ENCODE measurements at regions not wholly inside any gene's neighbourhood (a gene's known extent, or its start where the extent isn't known, plus 50 kb on each side); places are given as distances from the start of the nearest gene placed in this dataset.
"Not testable (repeated sequence)": the region's sequence is repeated elsewhere in the genome, so short reads cannot be mapped to it uniquely, and the experiment has no call there.

DNA sequence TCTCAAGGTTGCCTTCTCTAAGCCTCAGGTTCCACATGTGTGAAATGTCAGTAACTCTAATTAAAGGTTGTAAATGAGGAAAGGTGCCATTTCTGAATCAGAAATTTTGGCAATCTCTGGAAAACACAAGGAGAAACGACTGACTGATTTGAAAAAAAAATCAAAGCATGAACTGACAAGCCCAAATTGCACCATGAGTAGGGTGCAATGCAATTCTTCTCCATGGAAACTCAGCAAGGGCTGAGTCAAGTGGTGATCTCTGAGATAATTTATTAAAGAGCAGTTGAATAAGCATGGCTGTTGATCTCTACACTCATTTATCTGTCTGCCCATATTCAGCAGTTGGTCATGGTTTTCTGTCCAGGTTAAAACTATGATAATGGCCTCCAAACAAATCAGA is 201.6 kb upstream of the CMC1 start:
- no peak for DNase-seq

DNA sequence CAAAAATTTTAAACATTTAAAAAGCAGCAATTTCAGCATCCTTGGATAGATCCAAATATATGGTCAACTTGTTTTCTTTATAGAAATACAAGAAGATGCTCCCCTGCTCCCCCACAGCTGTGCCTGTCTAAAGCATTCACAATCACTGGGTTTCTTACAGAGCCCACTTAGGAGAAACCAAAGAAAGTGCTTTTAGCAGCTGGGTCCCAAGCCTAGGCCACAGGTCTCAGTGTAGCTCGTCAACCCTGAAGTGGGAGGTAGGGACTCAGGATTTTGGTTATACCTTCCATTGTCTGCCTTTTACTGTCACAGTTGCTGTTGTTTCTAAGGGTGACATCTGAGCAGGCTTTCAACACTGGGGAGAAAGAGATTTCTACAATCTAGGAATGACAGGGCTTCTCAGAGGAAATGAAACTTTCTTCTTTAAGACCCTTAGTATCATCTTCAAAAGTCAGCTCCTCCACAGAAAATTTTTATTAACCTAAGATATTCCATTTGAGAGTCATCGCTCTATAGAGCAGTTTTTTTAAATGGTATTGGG is 199.3 kb upstream of the CMC1 start:
- DNase-seq = no peak

DNA sequence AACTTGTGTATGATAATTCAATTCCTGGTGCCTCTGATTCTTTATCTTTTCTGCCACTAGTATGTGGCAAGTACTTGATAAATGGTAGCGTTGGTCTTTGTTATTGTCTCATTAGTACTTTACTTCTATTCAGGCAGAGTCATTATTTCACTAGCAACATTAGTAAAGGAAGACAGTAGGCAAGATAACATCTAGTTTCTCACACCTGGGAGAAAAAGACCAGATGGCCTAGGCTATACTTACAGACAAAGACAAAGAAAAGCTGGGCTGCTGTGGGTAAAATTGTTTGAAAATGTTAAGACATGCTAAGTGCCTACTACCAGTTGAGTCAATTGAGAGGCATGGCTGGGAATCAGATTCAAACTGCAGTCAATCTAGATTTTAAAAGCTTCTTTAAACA is 198.7 kb upstream of the CMC1 start:
- DNase-seq = no peak

DNA sequence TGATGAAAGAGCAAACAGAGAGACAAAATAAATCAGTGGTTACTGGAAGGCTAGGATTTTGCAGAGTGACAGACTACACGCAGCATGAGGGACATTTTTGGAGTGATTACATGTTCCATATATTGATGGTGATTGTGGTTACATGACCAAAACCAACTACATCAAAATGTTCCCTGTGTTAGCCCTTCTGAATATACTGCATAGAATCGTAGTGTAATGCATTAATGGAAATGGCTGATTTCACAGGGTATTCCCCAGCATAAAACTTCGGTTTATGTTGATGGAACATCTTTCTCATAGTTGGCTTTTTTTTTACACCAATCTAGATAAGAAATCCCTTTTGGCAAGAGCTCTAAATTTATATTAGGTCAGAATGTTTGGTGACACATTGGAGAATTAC is 191.3 kb upstream of the CMC1 start:
- no peak for DNase-seq

DNA sequence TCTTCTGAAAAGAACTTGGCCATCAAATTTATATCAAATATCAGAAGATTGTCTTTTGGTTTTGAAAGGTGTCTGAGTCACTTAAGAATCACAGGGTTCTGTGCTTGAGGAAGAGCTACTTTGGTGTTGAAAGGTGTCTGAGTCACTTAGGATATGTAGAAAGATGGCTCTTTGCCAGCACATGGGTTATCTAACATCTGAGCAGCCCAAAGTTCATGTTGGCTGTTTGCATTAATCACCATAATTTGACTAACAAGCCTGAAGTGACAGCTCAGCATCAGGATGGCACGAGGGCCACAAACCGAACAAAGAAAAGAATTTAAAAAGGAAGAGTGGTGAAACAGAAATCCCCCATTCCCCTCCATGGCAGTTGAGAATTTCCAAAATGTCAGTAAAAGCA is 190.5 kb upstream of the CMC1 start:
- DNase-seq = no peak

DNA sequence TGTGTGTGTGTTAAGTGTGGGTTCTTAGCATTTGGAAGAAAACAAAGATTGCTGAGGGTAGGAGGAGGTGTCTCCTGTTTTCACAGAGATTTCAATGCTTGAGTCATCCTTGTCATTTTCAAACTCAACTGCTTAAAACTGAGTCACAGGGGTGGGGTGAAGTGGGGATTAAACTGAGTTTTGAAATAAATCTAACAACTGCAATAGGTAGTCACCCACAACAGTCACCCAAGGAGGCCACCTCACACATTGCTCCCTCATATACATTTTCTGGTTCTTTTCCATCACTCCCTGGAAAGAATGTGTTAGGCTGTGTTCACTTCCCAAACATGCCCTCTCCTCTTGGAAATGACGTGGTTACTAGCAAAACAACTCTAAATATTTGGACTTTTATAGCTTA is 187.7 kb upstream of the CMC1 start:
- no peak for DNase-seq

DNA sequence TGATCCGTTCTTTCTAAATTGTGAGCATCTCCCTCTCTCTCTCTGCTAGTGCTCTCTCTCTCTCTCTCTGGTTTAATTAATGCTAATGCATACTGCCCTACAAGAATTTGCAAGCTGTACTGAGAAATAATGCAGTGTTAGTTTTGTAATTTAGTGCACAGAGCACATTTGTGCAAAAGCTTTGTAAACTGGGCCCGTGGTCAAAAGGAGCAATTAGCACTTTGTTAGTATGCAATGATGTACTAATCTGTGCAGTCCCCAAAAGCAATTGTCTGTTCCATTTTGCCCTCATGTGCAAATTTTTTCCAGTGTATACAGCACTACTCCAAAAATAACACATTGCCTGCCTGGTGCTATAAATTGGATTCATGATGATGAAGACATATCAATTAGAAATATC is 184.6 kb upstream of the CMC1 start:
- no peak for DNase-seq

DNA sequence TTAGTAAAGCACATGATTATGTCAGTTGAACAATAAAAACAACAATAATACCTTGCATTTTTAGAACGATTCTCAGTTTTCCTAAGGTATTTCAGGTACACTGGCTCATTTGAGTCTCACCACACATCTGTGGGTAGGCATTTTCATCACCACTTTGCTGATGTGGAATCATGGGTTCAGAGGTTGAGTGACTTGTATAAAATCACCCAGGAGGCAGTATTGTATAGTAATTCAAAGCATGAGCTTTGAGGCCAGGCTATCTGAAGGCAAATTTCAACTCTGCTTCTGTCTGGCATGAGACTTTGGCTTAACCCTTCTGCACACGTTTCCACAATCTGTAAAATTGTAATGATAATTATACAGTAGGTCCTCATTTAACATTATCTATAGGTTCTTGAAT is 183.9 kb upstream of the CMC1 start:
- no peak for DNase-seq

DNA sequence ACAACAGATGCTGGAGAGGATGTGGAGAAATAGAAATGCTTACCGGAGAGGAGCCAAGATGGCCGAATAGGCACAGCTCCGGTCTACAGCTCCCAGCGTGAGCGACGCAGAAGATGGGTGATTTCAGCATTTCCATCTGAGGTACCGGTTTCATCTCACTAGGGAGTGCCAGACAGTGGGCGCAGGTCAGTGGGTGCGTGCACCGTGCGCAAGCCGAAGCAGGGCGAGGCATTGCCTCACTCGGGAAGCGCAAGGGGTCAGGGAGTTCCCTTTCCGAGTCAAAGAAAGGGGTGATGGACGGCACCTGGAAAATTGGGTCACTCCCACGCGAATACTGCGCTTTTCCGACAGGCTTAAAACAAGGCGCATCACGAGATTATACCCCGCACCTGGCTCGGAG is 182.2 kb upstream of the CMC1 start:
- not testable (repeated sequence) for DNase-seq

DNA sequence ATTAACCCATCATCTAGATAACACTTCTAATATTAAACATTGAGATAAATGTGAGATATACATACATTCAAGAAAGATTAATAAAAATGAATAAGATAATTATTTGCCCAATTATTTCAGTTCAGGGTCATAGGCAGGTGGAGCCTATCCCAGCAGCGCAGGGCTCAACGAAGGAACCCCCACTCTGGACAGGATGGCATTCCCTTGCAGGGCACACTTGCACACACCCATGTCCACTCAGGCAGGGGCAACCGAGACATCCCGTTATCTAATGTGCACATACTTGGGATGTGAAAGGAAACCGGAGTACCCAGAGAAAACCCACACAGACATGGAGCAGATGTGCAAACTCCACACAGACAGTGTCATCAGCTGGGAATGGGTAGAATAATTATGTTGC is 175.4 kb upstream of the CMC1 start:
- DNase-seq = no peak

DNA sequence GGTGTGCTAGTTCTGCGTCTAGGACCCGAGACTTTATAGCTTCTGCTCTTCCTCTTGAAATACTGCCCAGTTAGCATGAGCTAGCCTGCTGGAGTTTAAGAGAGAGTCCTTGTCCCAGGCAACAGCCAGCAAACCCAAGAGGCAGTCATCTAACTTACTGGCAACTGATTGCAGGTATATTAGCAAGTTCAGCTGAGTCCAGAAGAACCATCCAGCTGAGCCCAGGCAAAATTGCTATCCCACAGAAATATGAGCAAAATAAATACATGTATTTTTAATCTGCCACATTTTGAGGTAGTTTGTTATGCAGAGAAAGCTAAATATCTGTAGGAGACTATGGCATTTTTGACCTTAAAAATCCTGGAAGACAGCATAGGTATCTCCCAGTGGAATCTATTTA is 174.4 kb upstream of the CMC1 start:
- no peak for DNase-seq

DNA sequence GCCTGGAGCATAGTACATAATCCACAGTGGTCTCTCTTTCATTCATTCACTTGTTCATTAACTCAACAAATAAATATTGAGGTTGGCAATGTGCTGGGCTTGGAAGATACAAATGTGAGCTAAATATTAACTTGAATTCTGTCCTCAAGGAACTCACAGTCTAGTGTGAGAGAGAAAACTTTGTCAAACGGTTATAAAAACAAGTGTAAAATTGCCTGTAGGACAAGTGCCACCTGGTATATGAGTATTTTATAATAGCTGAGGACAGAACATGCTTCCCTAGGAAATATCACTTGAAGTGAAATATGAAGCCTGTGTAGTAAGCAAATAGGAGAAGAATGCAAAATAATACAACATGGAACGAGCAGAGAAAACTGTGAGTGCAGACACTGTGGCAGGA is 173.1 kb upstream of the CMC1 start:
- DNase-seq = no peak

DNA sequence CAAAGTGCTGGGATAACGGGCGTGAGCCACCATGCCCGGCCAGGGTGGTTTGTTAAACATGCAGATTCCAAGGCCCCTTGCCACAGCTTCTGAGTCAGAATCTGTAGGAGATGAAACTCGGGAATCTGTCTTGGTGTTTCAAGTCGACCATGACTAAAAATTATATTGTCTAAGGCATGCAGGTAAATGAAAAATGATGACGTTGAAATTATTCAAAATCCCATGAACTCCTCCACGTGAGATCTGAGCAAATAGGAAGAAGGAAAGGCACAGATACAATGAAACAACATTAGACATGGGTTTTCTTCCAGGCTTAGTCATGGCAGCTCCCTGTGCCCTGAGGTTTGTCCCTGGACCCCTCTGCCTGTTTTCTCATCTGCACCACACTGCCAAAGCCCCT is 172.0 kb upstream of the CMC1 start:
- no peak for DNase-seq

DNA sequence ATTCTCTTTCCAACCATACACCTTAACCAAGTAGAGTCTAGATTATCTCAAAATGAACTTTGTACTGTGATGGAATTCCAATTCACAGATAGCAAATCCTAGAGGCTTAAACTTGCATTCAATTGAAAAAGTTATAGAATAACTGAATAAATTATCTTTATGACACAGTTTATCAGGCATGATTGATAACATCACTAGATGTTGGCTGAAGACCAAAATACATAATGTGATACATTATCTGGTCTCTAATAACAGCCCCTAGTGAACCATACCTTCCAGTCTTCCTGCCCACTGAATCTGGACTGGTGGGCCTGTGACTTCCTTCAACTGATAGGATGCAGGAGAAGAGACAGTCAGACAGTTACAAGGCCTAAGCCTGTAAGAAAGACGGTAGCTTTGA is 165.2 kb upstream of the CMC1 start:
- no peak for DNase-seq

DNA sequence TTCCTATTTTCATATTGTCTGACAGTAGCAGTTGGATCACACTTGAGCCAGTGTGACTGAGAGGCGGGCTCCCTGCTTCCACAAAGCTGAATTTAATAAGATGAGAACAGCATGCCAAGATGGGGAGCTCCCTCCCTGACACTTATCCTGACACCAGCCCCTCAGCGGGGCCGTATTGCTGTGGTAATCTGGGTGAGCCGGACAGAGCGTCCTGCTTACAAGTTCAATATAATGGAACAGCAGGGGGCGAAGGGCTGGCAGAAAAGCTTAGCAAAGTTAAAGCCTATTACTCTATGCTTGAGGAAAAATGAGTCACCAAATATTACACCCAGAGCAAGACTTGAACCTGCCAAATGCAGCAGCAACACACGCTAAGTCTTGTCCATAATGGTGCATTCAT is 163.8 kb upstream of the CMC1 start:
- no peak for DNase-seq

DNA sequence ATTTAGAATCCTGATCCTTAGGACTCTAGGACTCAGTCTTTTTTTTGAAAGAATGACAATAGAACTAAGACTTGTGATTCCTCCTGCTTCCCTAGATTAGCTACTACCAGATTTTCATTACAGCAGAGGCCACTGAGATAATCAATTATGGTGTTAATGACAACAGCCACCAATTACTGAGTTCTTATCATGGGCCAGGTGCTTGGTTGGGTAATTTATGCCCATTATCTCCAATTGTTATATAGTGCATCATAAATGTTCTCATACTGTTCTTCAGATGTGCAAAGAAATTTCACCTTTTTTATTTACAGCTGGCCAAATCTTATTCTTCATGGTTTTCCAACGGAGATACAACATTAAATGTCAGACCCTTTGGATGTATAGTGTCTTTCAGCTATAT is 162.9 kb upstream of the CMC1 start:
- DNase-seq = no peak

DNA sequence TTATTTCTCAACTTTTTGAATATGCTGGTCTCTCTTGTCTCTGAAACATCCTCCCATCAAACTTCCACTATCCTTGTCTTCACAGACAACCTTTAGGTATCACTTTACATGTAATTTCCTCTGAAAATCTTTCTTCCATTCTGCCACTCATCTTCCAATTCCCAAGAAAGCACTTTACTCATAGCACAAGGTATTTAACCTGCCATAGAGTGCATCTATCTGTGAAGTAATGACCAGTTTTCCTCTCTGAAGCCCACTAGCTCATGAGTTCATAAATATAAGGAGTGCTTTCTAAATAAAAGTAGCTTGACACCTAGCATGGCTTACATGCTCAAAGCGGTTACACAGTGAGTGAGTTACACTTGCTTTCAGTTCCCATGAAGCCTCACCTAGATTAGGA is 160.7 kb upstream of the CMC1 start:
- DNase-seq = no peak

DNA sequence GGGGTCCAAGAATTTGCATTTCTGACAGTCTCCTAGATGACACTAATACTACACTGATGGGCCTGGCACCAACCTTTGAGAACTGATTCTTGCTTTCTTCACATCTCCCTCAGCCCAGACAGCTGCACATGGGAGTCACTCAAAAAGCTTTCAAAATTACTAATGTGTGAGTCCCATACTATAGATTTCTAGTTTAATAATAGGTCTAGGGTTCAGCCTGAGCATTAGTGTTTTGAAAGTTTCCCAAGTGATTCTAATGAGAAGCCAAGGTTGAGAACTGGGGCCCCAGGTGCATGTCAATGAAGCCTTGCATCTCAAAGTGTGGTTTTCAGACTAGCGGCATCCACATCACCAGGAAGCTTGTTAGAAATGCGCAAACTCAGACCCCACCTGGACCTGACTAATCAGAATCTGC is 159.9 kb upstream of the CMC1 start:
- DNase-seq = no peak

DNA sequence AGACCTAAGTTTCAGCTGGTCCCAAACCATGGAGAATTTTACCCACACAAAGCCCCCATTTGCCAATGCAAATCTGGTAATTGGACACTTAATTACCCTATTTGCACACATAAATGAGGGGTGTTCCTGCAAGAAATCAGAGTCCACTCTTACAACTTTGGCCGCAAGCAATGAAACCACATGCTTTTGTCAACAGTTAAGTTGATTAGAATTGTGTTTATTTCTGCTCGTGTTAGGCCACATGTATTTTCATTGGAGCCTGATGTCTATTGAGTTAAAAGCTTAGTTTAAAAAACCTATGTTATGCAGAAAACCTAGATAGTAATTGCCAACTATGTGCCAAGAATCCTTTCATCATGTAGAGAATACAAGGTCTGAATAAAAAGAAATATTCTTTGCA is 153.8 kb upstream of the CMC1 start:
- no peak for DNase-seq

DNA sequence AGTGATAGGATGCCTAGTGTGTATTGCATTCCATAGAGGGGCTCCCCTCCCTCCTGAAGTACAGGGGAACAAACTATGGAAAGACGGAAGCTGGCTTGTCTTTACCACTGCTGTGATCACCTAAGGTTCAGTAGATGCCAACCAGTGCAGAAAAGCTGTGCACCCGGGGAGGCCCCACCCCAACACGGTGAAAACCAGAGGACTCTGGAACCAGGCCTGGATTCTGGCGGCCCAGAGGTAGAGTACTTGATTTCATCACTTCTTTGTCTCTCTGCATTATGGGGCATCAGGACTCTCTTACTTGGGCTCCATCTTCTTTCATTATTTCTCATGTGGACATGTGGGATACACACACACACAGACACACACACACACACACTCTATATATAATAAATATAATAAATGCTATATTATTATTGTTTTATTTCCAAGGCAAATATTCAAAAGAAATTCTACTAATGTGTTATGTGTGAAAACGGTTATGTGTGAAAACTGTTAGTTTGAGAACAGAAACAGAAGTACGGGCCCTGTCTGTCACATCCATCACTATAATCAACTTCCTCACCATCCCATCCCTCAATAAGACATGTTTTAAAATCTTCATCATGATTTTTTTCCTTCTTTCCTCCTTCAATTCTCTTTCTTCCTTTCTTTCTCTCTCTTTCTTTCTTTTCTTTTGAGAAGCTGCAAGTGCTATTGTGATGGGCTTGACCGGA is 152.4 kb upstream of the CMC1 start:
- no peak for DNase-seq

DNA sequence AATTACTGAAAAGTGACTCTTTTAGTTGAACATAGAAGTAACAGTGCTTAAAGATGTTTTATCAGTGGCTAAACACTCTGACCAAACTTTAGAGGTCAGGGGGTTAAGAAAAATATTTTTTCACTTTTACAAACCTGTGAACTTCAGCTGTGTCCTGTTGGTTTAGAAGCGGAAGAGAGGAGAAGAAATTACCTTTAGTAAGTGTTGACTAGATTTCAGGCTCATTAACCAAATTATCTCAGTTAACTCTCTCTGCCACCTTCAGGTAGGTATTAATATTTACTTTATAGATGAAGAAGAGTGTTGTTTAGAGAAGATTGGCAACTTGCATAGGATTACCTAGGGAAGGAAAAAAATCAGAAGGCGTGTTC is 151.9 kb upstream of the CMC1 start:
- no peak for DNase-seq

DNA sequence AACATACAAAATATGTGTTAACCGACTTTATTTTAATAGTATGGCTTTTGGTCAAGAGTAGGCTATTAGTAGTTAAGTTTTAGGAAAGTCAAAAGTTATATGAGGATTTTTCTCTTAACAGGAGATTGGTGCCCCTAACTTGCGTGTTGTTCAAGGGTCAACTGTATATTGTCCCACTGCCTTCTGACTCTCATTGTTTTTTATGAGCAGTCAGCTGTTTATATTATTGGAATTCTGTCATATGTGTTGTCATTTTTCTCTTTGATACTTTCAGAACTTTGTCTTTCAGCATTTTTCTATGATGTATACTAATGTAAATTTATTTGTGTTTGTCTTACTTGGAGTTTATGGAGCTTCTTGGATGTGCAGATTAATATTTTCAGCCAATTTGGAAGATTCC is 142.1 kb upstream of the CMC1 start:
- DNase-seq = peak in 1 of 2 experiments; percentile 6

DNA sequence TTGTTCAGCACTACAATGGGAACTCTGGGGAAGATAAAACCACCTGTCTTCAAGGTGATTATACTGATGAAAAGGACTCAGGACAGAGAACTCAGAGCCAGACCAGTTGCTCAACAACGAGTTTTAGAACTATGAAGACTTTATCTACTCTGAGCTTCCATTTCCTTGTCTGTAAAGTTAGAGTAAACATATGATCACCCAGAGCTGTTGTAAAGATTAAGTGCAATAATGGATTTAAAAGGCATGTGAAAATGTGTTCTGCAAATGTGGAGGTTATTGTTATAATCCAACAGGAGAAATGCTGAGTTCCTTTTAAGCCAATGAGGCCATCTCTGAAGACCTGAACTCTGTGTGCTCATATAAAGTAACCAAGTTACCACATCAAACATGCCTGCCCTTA is 139.7 kb upstream of the CMC1 start:
- no peak for DNase-seq

DNA sequence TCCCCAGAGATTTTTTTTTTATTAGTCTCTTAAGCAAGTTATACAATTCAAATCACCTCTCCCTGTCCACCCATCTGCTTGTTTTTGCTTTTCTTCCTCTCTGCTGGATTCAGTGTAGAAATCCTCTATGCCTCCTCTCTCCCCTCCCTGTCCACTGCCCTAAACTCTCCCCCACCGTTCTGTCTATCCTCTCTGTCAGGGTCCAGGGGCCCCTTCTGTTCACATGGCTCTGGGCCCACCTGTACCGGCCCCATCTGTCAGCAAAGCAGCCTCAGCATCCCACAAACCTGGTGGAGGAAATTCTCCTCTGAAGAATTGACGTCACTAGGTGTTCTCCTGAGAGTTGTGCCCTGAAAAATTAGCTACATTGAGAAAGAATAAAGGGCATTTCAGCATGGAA is 137.6 kb upstream of the CMC1 start:
- DNase-seq = no peak

DNA sequence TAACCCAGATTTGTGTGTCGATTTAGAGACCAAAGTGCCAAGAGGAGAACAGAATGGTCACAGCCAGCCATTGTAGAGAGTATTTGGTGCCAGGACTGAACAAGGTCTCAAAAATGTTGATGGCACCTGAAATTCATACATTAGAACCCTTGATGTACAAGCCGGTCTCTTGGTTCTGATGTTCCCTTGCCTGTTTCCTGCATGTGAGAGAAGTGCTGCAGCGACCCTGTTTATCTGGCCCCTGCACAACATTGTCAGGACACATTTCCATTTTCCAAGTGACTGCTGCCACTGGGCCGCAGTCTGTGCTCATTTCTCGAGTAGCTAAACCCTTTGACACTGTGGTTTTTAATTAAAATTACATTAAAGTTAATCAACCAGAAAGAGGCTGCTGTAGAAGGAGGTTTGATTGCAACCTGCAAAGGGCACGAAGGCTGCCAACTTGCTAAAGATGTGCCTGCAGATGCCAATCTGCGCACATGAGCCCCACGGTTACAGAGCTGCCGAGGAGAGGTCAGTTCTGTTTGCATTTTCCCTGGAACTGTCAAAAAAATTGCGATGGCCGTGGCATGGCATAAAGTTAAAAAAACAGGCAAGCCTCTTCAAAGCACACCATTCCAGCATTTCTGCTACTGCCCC is 136.4 kb upstream of the CMC1 start:
- no peak for DNase-seq

All from Kasumi-1 (cell line).